ENCODE measurements at regions not wholly inside any gene's neighbourhood (a gene's known extent, or its start where the extent isn't known, plus 50 kb on each side); places are given as distances from the start of the nearest gene placed in this dataset.

DNA sequence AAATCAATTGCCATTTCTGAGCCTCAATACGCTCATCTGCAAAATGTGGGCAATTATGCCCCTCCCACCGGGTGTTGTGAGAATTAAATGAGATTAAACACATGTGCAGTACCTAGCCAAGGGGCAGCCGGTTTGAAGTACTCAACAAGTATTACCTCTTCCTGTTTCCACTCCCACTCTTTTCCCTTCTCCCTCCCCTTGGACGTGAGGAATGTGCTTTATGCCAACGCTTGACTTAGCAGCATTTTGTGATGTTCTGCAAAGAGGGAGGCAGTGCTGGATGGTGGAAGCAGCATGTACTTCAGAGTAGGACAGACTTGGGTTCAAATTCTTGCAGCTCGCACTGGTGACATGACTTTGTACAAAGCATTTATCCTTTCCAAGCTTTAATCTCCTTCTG is 306.0 kb downstream of the BUD13 start:
- H3K9ac ChIP-seq (ENCODE audit: low read depth, low read length), result no peak overlapping the region
- H3K4me1 ChIP-seq (ENCODE audit: control insufficient read depth, insufficient read depth, low read length), result peaks cover 6% of the 10 kb centered on the region; the same call in 1 of the 2 replicates
- peaks cover 5% of the 10 kb centered on the region; the same call in 1 of the 2 replicates for H3K27me3 ChIP-seq (ENCODE audit: control insufficient read depth, insufficient read depth, low read length)
- H3K27ac ChIP-seq (ENCODE audit: low read depth, low read length), result no peak overlapping the region
- no peak overlapping the region for H3K4me3 ChIP-seq (ENCODE audit: low read depth, low read length)
- H3K36me3 ChIP-seq (ENCODE audit: control insufficient read depth, insufficient read depth, low read length), result no peaks in the 10 kb centered on the region
- H3K9me3 ChIP-seq (ENCODE audit: control insufficient read depth, insufficient read depth, low read length), result no peaks in the 10 kb centered on the region; the same call in 1 of the 2 replicates

DNA sequence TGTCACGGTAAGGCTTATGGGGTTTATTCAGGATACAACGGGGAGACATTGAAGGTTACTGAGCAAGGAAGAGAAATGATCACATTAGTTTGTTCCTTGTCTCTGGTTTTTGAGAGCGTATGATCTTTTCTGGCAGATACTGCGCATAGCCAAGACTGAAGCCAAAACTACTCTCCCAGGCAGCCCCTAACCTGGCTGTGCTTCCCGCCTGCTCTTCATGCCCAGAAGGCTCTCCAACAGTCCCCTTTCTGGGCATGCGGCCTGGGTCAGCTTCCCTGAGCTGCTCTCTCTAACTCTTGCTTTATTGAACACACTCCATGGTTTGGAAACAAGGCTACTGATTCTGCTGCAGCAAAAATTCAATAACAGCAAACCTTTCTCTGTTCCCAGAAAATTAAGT is 306.6 kb downstream of the BUD13 start:
- Histone ChIP-seq H3K27ac (ENCODE audit: low read depth, low read length) (no peak overlapping the region), H3K4me3 (ENCODE audit: low read depth, low read length) (no peak overlapping the region), H3K4me1 (ENCODE audit: control insufficient read depth, insufficient read depth, low read length) (peaks cover 6% of the 10 kb centered on the region; the same call in 1 of the 2 replicates)

DNA sequence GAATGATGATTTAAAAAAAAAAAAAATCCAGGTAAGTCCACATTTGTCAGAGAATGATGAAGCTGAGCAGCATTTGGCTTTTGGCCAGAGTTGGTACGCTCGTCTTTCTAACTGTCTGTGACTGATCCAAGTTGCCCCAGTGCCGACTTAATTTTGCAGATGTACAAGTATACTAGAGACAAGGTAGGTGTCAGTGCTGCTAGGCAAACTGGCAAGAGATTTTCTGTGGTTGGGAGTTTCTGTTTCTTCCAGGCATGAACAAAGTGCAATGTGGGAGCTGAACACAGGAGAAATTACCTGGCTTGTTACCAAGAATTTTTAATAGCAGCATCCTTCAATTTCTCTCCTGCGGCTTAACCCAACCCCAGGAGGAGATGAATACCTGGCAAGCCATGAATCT is 307.7 kb downstream of the BUD13 start:
- Histone ChIP-seq H3K36me3 (ENCODE audit: control insufficient read depth, insufficient read depth, low read length) (no peaks in the 10 kb centered on the region), H3K9ac (ENCODE audit: low read depth, low read length) (no peak overlapping the region), H3K4me3 (ENCODE audit: low read depth, low read length) (no peak overlapping the region), H3K27ac (ENCODE audit: low read depth, low read length) (no peak overlapping the region), H3K27me3 (ENCODE audit: control insufficient read depth, insufficient read depth, low read length) (peaks cover 5% of the 10 kb centered on the region; the same call in 1 of the 2 replicates), H3K4me1 (ENCODE audit: control insufficient read depth, insufficient read depth, low read length) (peaks cover 6% of the 10 kb centered on the region; the same call in 1 of the 2 replicates), H3K9me3 (ENCODE audit: control insufficient read depth, insufficient read depth, low read length) (no peaks in the 10 kb centered on the region)

More for the DNA sequence above, 306.6 kb downstream of the BUD13 start:
- H3K9me3 ChIP-seq (ENCODE audit: control insufficient read depth, insufficient read depth, low read length), result no peaks in the 10 kb centered on the region
- no peaks in the 10 kb centered on the region for H3K36me3 ChIP-seq (ENCODE audit: control insufficient read depth, insufficient read depth, low read length)
- no peak overlapping the region for H3K9ac ChIP-seq (ENCODE audit: low read depth, low read length)
- H3K27me3 ChIP-seq (ENCODE audit: control insufficient read depth, insufficient read depth, low read length), result peaks cover 5% of the 10 kb centered on the region; the same call in 1 of the 2 replicates

DNA sequence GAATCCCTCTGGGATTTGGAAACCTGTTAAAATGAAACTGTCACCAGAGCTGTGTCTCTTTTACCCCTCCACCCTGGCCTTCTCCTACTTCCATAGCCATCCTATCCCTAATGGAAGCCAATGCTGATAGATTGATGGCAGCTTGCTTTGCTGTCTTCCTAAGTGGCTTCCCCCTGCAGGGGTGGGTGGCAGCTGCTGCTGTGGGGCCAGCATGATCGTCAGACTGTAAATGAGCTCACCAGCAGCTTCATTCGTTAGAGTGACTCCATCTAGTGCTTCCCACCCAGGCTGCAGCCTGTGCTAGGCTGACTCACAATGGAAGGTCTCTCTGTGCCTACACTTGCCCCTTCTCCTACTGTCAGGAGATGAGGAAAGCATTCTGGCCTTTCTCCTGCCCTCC is 311.0 kb downstream of the BUD13 start:
- no peak overlapping the region for H3K27ac ChIP-seq (ENCODE audit: low read depth, low read length)
- H3K36me3 ChIP-seq (ENCODE audit: control insufficient read depth, insufficient read depth, low read length), result no peaks in the 10 kb centered on the region
- H3K9ac ChIP-seq (ENCODE audit: low read depth, low read length), result no peak overlapping the region
- peaks cover 12% of the 10 kb centered on the region for H3K4me1 ChIP-seq (ENCODE audit: control insufficient read depth, insufficient read depth, low read length)
- no peaks in the 10 kb centered on the region for H3K27me3 ChIP-seq (ENCODE audit: control insufficient read depth, insufficient read depth, low read length)
- H3K9me3 ChIP-seq (ENCODE audit: control insufficient read depth, insufficient read depth, low read length), result no peaks in the 10 kb centered on the region
- no peak overlapping the region for H3K4me3 ChIP-seq (ENCODE audit: low read depth, low read length)

DNA sequence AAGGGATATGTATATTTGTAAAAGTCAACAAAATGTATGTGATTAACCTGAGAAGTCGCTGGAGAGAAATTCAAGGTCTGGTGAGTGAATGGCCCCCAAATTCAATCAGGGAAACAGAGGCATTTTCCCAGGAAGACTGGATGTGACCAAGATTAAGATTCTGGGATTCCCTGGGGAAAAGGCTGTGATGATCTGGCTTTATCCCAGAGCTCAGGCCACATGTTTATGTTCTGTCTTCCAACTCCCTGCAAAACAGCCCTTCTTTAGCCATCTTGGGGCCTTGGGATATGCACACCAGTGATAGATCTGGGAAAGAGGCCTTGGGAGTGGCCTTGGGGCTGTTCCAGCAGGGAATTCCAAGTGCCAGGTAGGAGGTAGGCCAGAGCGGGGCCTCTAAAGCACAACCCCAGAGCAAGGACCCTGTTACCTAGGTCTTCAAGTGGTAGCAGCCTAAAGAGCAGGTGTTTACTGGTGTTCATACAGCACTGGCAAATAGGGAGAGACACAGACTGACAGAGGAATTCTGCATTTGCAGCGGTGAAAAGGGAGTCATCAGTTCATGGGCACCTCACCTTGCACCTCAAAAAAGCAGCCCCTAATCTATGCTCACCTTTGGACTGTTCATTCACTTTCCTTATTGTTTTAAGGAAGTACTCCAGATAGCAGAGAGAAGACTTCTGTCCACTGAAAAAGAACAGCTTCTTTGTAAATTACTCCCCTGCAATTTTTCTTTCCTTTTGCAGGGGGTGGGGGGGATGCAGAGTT is 312.4 kb downstream of the BUD13 start:
- Histone ChIP-seq H3K4me3 (ENCODE audit: low read depth, low read length) (no peak overlapping the region), H3K27me3 (ENCODE audit: control insufficient read depth, insufficient read depth, low read length) (no peaks in the 10 kb centered on the region), H3K27ac (ENCODE audit: low read depth, low read length) (no peak overlapping the region), H3K9ac (ENCODE audit: low read depth, low read length) (no peak overlapping the region), H3K9me3 (ENCODE audit: control insufficient read depth, insufficient read depth, low read length) (no peaks in the 10 kb centered on the region), H3K36me3 (ENCODE audit: control insufficient read depth, insufficient read depth, low read length) (no peaks in the 10 kb centered on the region), H3K4me1 (ENCODE audit: control insufficient read depth, insufficient read depth, low read length) (peaks cover 12% of the 10 kb centered on the region)

DNA sequence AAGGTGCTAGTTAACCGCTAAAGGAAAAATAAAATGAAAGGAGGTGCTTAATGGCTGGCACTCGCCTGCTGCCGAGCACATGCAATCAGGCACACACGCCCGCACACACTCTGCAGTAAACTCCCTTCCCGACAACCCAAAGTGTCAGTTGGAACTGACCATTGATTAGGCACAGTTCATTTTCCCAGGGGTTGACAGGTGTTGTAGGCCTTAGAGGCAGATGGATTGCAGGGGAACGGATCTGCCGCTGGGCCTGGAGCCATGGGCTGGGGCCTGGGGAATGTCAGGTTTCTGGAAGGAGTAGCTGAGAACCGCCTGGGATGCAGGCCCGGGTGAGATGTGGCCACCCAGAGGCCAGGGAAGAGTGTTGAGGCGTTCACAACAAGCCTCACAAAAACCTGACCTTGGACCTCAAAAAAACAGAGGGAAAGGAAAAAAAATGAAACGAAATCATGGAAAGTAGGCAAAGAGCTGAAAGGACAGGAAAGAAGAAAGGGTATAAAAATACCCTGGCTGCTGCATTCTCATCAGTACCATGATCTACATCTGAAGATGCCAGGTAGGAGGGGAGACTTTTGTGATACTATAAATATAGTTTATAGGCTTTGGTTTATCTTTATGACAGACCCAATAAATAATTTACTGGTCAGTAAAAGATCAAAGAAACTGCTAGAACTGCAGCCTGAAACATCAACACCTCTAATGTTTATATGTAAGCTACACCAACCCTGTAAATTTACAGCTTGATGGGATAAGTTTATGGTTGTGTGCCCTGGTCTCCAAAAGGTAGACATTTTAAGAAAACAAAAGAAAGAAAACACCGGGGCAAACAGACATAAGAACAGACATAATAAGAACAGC is 313.4 kb downstream of the BUD13 start:
- Histone ChIP-seq H3K4me3 (ENCODE audit: low read depth, low read length) (no peak overlapping the region), H3K36me3 (ENCODE audit: control insufficient read depth, insufficient read depth, low read length) (no peaks in the 10 kb centered on the region), H3K27ac (ENCODE audit: low read depth, low read length) (no peak overlapping the region), H3K9ac (ENCODE audit: low read depth, low read length) (no peak overlapping the region), H3K4me1 (ENCODE audit: control insufficient read depth, insufficient read depth, low read length) (peaks cover 12% of the 10 kb centered on the region), H3K27me3 (ENCODE audit: control insufficient read depth, insufficient read depth, low read length) (no peaks in the 10 kb centered on the region), H3K9me3 (ENCODE audit: control insufficient read depth, insufficient read depth, low read length) (no peaks in the 10 kb centered on the region)

DNA sequence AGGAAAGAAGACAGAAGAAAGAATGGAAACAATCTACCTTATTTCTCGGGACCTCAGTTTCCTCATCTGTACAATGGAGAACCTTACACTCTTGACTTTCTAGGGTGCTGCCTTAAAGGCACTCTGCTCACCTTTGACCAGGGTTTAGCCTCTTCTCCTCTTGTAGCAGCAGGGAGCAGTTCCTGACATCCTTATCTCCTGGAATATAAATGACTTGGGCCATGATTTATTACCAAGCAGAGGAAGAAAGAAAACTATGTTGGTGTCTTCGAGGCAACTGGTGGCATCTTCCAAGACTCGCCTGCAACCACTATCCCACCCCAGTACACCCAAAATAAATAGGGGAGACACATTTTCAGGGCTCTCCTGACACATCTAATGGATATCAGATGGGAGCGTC is 314.2 kb downstream of the BUD13 start:
- Histone ChIP-seq H3K27ac (ENCODE audit: low read depth, low read length) (no peak overlapping the region), H3K9ac (ENCODE audit: low read depth, low read length) (no peak overlapping the region), H3K4me1 (ENCODE audit: control insufficient read depth, insufficient read depth, low read length) (peaks cover 6% of the 10 kb centered on the region), H3K27me3 (ENCODE audit: control insufficient read depth, insufficient read depth, low read length) (no peaks in the 10 kb centered on the region), H3K36me3 (ENCODE audit: control insufficient read depth, insufficient read depth, low read length) (no peaks in the 10 kb centered on the region), H3K4me3 (ENCODE audit: low read depth, low read length) (no peak overlapping the region), H3K9me3 (ENCODE audit: control insufficient read depth, insufficient read depth, low read length) (no peaks in the 10 kb centered on the region)

DNA sequence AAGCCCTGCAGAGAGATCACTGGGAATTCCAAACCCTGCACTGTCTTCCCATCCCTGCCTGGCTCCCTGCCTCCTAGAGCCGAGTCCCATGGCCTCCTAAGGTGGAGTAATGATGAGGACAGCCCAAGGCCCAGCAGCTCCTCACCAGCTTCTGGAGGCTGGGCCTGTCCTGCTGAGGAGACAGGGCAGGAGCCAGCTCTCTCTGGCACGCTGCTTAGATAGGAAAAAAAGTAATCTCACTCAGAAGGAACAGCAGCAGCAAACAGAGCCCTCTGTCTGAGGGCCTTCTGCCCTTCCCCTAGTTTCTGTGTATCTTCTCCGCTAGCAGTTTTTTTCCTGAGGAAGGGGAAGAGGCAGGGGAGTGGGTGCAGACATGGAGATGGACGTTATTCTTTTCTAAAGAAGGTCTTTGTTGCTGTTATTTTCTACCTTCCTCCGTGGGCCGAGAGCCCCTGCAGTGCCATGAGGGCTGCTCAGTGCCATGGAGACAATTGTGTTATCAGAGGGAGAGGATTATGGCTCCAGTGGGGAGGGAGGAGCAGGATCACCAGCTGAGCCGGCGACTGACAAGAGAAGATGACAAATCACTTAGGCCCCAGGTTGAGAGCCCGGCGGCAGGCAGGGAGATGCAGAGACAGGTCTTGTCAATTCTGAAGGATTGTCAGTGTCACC is 315.3 kb downstream of the BUD13 start:
- Histone ChIP-seq H3K4me1 (ENCODE audit: control insufficient read depth, insufficient read depth, low read length) (peaks cover 6% of the 10 kb centered on the region), H3K4me3 (ENCODE audit: low read depth, low read length) (no peak overlapping the region), H3K9ac (ENCODE audit: low read depth, low read length) (no peak overlapping the region), H3K27me3 (ENCODE audit: control insufficient read depth, insufficient read depth, low read length) (no peaks in the 10 kb centered on the region), H3K9me3 (ENCODE audit: control insufficient read depth, insufficient read depth, low read length) (no peaks in the 10 kb centered on the region), H3K36me3 (ENCODE audit: control insufficient read depth, insufficient read depth, low read length) (no peaks in the 10 kb centered on the region), H3K27ac (ENCODE audit: low read depth, low read length) (peak overlapping the region; percentile 38)

DNA sequence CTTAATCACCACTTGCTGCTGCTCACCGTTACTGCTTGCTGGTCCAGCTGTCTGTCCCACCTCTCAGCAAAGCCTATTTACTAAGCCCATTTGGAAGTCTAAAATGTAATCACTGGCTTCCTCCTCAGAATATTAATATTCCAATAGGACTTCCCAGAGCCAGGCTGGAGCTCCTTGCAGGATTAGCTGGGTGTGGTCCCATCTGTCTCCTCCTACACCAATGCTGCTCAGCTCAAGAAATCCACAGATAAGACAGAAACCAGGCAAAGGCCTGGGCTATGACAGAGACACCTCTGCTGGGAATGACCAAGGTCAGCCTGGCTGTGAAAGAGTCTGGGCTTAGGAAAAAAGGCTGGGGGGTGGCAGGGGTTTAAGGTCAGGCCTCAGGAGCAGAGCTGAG is 317.8 kb downstream of the BUD13 start:
- H3K9ac ChIP-seq (ENCODE audit: low read depth, low read length), result no peak overlapping the region
- H3K27me3 ChIP-seq (ENCODE audit: control insufficient read depth, insufficient read depth, low read length), result no peaks in the 10 kb centered on the region
- peaks cover 6% of the 10 kb centered on the region for H3K4me1 ChIP-seq (ENCODE audit: control insufficient read depth, insufficient read depth, low read length)
- no peaks in the 10 kb centered on the region for H3K36me3 ChIP-seq (ENCODE audit: control insufficient read depth, insufficient read depth, low read length)
- H3K4me3 ChIP-seq (ENCODE audit: low read depth, low read length), result no peak overlapping the region
- H3K9me3 ChIP-seq (ENCODE audit: control insufficient read depth, insufficient read depth, low read length), result peaks cover 7% of the 10 kb centered on the region; the same call in 1 of the 2 replicates
- H3K27ac ChIP-seq (ENCODE audit: low read depth, low read length), result no peak overlapping the region

DNA sequence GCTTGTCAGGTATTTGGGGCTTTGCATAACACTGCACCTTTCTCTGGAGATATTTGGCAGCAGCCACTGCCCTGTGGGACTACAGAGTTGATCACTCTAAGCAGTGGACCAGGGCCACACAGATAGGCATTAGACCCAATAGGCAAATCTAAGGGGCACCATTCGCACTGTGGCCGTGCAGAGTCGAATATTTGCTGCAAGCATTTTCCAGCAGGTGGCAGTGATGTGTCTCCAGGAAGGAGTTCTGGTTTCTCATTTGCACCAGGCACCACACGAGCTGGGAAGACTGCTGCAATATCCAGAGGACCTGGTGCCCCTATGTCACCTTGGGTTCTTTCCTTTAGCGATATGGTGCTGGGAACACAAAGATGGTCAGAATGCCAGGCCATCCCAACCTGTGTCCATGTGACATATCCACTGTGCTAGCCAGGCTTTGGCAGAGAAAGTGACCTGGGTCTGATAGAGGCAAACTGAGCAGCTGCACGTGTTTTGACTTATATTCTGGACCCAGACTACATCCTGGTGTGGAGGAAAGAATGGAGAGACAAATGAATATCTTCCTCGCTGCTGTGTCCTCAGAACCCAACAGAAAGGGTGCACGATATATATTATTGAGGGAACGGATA is 318.7 kb downstream of the BUD13 start:
- no peaks in the 10 kb centered on the region for H3K36me3 ChIP-seq (ENCODE audit: control insufficient read depth, insufficient read depth, low read length)
- H3K27me3 ChIP-seq (ENCODE audit: control insufficient read depth, insufficient read depth, low read length), result no peaks in the 10 kb centered on the region
- H3K4me1 ChIP-seq (ENCODE audit: control insufficient read depth, insufficient read depth, low read length), result peaks cover 6% of the 10 kb centered on the region
- H3K27ac ChIP-seq (ENCODE audit: low read depth, low read length), result no peak overlapping the region
- H3K9ac ChIP-seq (ENCODE audit: low read depth, low read length), result no peak overlapping the region
- H3K4me3 ChIP-seq (ENCODE audit: low read depth, low read length), result no peak overlapping the region
- H3K9me3 ChIP-seq (ENCODE audit: control insufficient read depth, insufficient read depth, low read length), result peaks cover 15% of the 10 kb centered on the region
